Peyer's patch (tissue), 4 donors: ENCODE measurements at regions not wholly inside any gene's neighbourhood (a gene's known extent, or its start where the extent isn't known, plus 50 kb on each side); places are given as distances from the start of the nearest gene placed in this dataset.

Experiments used
- DNase-seq, 3 donors: peaks; one replicate each; pipeline ENCODE4 v3.0.0-alpha.2; 2017 to 2019
- H3K27ac ChIP-seq, 4 donors: fragments of 200-600 bp; sonication (generic); one replicate each; pipeline ENCODE4 v1.5.1; 2016 to 2019
- H3K27me3 ChIP-seq, 2 donors: fragments of 200-600 bp; sonication (generic); one replicate each; pipeline ENCODE4 v1.5.1; 2019
- H3K36me3 ChIP-seq, 3 donors: fragments of 200-600 bp; sonication (generic); one replicate each; pipeline ENCODE4 v1.5.1; 2016 to 2019
- H3K4me1 ChIP-seq, 4 donors: fragments of 200-600 bp; sonication (generic); one replicate each; pipeline ENCODE4 v1.5.1; 2016 to 2019
- H3K4me3 ChIP-seq, 4 donors: fragments of 200-600 bp; sonication (generic); 1 replicate in 3 of 4; 2 replicates in 1 of 4; pipeline ENCODE4 v1.5.1; 2016 to 2019; ENCODE audit warnings: mild to moderate bottlenecking in 1 of 4
- H3K9me3 ChIP-seq, 4 donors: fragments of 200-600 bp; sonication (generic); one replicate each; pipeline ENCODE4 v1.5.1; 2016 to 2019; ENCODE audit warnings: mild to moderate bottlenecking in 1 of 4
- CTCF ChIP-seq, 6 experiments: fragments of 450-650 bp in 4 of 6; fragments of 200-600 bp in 2 of 6; sonication (generic) in 1 of 6; IDR thresholded peaks; one replicate each; pipeline ENCODE4 v1.5.1; 2017 to 2019; ENCODE audit warnings: antibody characterized with exemption in 6 of 6, mild to moderate bottlenecking in 3 of 6, moderate library complexity in 1 of 6
- POLR2A ChIP-seq, 2 donors: fragments of 450-650 bp; IDR thresholded peaks; one replicate each; pipeline ENCODE4 v1.5.1; 2017; ENCODE audit warnings: antibody characterized with exemption in 2 of 2, mild to moderate bottlenecking in 2 of 2, moderate library complexity in 2 of 2

- H3K4me1 ChIP-seq: no peaks in the 10 kb centered on the region
- H3K9me3 ChIP-seq: no peaks in the 10 kb centered on the region
- H3K4me3 ChIP-seq: no peak overlapping the region
- no peaks in the 10 kb centered on the region for H3K36me3 ChIP-seq
- H3K27ac ChIP-seq: no peak overlapping the region
- TF ChIP-seq POLR2A (IDR thresholded peaks at IDR 0.05) (no peak), CTCF (IDR thresholded peaks at IDR 0.05) (no peak)
- DNase-seq: no peak
- H3K27me3 ChIP-seq: no peaks in the 10 kb centered on the region
These were observed 372.3 kb downstream of the TMA16 start for GRCh38 chr4:163866728-163867315.

GRCh38 chr4:163868445-163868844 lies 374.0 kb downstream of the TMA16 start:
- TF ChIP-seq POLR2A (IDR thresholded peaks at IDR 0.05) (no peak), CTCF (IDR thresholded peaks at IDR 0.05) (no peak)
- H3K27me3 ChIP-seq: no peaks in the 10 kb centered on the region
- no peaks in the 10 kb centered on the region for H3K36me3 ChIP-seq
- no peaks in the 10 kb centered on the region for H3K4me1 ChIP-seq
- H3K9me3 ChIP-seq: no peaks in the 10 kb centered on the region
- DNase-seq: no peak
- no peak overlapping the region for H3K27ac ChIP-seq
- no peak overlapping the region for H3K4me3 ChIP-seq

- H3K4me1 ChIP-seq: no peaks in the 10 kb centered on the region
- H3K36me3 ChIP-seq: no peaks in the 10 kb centered on the region
- H3K27ac ChIP-seq: no peak overlapping the region
- no peaks in the 10 kb centered on the region for H3K9me3 ChIP-seq
- no peak overlapping the region for H3K4me3 ChIP-seq
- TF ChIP-seq CTCF (IDR thresholded peaks at IDR 0.05) (no peak), POLR2A (IDR thresholded peaks at IDR 0.05) (no peak)
- no peaks in the 10 kb centered on the region for H3K27me3 ChIP-seq
- no peak for DNase-seq
These were observed 376.6 kb downstream of the TMA16 start for GRCh38 chr4:163871078-163871477.

GRCh38 chr4:163875327-163875726 lies 380.8 kb downstream of the TMA16 start:
- Histone ChIP-seq H3K9me3 (no peaks in the 10 kb centered on the region), H3K4me3 (no peak overlapping the region), H3K36me3 (no peaks in the 10 kb centered on the region), H3K27me3 (no peaks in the 10 kb centered on the region), H3K27ac (no peak overlapping the region), H3K4me1 (no peaks in the 10 kb centered on the region)
- TF ChIP-seq POLR2A (IDR thresholded peaks at IDR 0.05) (no peak), CTCF (IDR thresholded peaks at IDR 0.05) (no peak)
- no peak for DNase-seq

- no peaks in the 10 kb centered on the region for H3K4me1 ChIP-seq
- no peaks in the 10 kb centered on the region for H3K9me3 ChIP-seq
- H3K4me3 ChIP-seq: no peak overlapping the region
- no peak overlapping the region for H3K27ac ChIP-seq
- TF ChIP-seq CTCF (IDR thresholded peaks at IDR 0.05): no peak
- no peak for DNase-seq
- no peaks in the 10 kb centered on the region for H3K36me3 ChIP-seq
- no peaks in the 10 kb centered on the region for H3K27me3 ChIP-seq
These were observed 384.0 kb downstream of the TMA16 start for GRCh38 chr4:163878336-163879121.
